GM18508 (cell line): ENCODE measurements at regions not wholly inside any gene's neighbourhood (a gene's known extent, or its start where the extent isn't known, plus 50 kb on each side); places are given as distances from the start of the nearest gene placed in this dataset.

ENCODE experiments used
- ATAC-seq: cut with Tn5 transposase; IDR thresholded peaks from one replicate; pipeline ENCODE4 v1.9.1; 2021; ENCODE audit warnings: moderate number of reproducible peaks; ENCODE audit not compliant: insufficient read depth, unreplicated experiment

GRCh38 chr7:131182446-131183058, 145.1 kb upstream of the MKLN1 start:
- no peak for ATAC-seq

GRCh38 chr7:131183072-131183471, 144.6 kb upstream of the MKLN1 start:
- no peak for ATAC-seq

- ATAC-seq: no peak
These were observed 144.0 kb upstream of the MKLN1 start for GRCh38 chr7:131183611-131184119.

GRCh38 chr7:131186816-131187215, 140.9 kb upstream of the MKLN1 start:
- no peak for ATAC-seq

- peak; percentile 85 for ATAC-seq
These were observed 139.0 kb upstream of the MKLN1 start for GRCh38 chr7:131188367-131189339.

GRCh38 chr7:131189488-131189887, 138.2 kb upstream of the MKLN1 start:
- no peak for ATAC-seq

GRCh38 chr7:131190146-131190545, 137.5 kb upstream of the MKLN1 start:
- no peak for ATAC-seq

- no peak for ATAC-seq
These were observed 137.1 kb upstream of the MKLN1 start for GRCh38 chr7:131190581-131190980.

- ATAC-seq: no peak
These were observed 133.4 kb upstream of the MKLN1 start for GRCh38 chr7:131194070-131194865.

GRCh38 chr7:131196803-131197202, 130.9 kb upstream of the MKLN1 start:
- ATAC-seq: no peak

- no peak for ATAC-seq
These were observed 129.6 kb upstream of the MKLN1 start for GRCh38 chr7:131197920-131198615.

- ATAC-seq: no peak
These were observed 125.2 kb upstream of the MKLN1 start for GRCh38 chr7:131202451-131202850.

- no peak for ATAC-seq
These were observed 124.2 kb upstream of the MKLN1 start for GRCh38 chr7:131203291-131203976.

- ATAC-seq: no peak
These were observed 118.9 kb upstream of the MKLN1 start for GRCh38 chr7:131208777-131209176.

- no peak for ATAC-seq
These were observed 117.1 kb upstream of the MKLN1 start for GRCh38 chr7:131210618-131211017.

GRCh38 chr7:131211500-131211899, 116.2 kb upstream of the MKLN1 start:
- no peak for ATAC-seq

- no peak for ATAC-seq
These were observed 115.6 kb upstream of the MKLN1 start for GRCh38 chr7:131212114-131212513.

GRCh38 chr7:131218727-131219128, 108.9 kb upstream of the MKLN1 start:
- ATAC-seq: no peak

GRCh38 chr7:131219312-131220041, 108.2 kb upstream of the MKLN1 start:
- no peak for ATAC-seq
